CD4-positive, alpha-beta T cell treated with Interleukin-21 for 1 hour (primary cell): ENCODE measurements at regions not wholly inside any gene's neighbourhood (a gene's known extent, or its start where the extent isn't known, plus 50 kb on each side); places are given as distances from the start of the nearest gene placed in this dataset.

Experiments used
- DNase-seq: peaks from one replicate; pipeline ENCODE4 v3.0.0-alpha.2; 2020

GRCh38 chr17:72344613-72345012, 223.8 kb downstream of the SOX9 start:
- no peak for DNase-seq

- no peak for DNase-seq
Measured at GRCh38 chr17:72345088-72345487, 224.3 kb downstream of the SOX9 start.

- no peak for DNase-seq
Measured at GRCh38 chr17:72345536-72345935, 224.7 kb downstream of the SOX9 start.

DNA sequence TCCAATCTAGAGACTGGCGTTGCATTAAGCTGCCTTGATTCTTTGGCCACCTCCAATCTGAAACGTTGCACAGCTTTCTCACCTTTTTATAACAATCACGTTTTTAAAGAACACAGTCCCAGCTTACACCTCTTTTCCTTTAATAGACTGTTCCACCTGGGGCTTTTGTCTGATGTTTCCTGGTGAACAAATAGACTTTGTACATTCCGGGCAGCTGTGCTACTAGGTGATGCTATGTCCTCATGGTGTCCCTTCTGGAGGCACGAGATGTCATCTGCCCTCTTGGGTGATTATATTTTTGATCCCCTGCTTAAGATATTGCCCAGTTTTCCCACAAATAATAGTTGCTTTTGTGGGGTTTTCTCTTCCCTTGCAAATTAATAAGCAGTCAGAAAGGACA, 225.5 kb downstream of the SOX9 start:
- no peak for DNase-seq

GRCh38 chr17:72349011-72349410, 228.2 kb downstream of the SOX9 start:
- no peak for DNase-seq

DNA sequence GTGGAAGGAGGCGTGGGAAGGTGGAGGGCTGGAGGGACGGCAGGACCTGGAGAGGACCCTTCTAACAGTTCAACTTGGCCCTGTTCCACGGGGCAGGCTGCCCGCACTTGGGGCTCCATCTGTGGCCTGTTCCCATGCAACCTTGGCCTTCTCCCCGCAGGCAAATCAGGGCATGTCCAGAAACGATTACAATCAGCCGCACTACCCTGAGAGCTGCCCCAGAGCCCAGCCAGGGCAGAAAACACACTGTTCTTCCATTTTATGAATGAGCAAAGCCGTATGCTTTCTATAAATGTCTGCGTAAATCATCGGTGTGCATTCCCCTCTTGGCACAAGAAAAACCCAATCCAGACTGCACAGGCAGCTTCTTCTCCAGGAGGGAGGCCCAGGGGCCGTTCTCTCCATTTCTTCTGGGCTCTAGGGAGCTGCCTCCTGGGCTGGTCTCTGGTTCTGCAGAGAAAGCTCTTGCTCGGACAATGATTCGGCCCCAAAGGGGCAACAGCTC, 228.7 kb downstream of the SOX9 start:
- DNase-seq: no peak

- no peak for DNase-seq
Measured at GRCh38 chr17:72350073-72350472, 229.3 kb downstream of the SOX9 start.

DNA sequence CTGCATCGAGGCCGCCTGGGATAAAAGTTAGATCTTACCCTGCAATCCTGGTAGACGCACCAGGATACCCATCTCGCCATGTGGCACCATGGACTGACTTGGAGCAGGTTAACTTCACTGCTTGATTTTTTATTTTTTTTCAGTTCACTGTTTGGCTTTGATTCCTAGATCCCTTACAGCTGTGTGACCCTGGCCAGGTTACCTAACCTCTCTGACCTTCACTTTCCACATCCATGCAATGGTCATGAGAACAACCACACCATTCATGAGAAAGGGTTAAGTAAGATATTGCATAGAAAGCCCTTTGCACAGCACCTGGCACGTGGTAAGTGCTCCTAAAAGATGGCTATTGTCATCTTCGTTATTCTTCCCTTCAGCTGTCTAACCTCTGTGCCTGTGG, 230.5 kb downstream of the SOX9 start:
- no peak for DNase-seq

DNA sequence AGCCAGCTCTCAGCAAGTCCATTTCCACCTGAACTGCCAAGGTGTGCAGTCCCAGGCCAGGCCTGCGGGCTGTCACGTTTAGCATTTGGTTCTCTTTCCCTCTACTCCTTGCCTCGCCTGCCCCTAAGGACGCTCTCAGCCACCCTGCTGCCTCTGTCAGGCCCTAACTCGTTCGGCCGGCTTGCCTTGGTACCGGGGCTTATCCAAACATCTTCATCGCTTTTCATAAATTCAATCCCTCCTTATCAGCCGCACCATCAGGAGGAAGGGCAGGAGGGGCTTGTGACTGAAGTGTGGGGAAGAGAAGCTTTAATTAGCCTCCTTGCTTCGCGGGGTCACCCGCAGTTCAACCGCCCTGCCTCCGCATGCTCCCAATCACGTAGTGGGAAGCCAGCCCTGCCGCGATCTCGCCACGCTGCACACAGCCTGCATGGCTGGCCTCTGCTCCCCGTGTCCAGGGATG, 231.1 kb downstream of the SOX9 start:
- no peak for DNase-seq

- no peak for DNase-seq
Measured at GRCh38 chr17:72353502-72353901, 232.7 kb downstream of the SOX9 start.

DNA sequence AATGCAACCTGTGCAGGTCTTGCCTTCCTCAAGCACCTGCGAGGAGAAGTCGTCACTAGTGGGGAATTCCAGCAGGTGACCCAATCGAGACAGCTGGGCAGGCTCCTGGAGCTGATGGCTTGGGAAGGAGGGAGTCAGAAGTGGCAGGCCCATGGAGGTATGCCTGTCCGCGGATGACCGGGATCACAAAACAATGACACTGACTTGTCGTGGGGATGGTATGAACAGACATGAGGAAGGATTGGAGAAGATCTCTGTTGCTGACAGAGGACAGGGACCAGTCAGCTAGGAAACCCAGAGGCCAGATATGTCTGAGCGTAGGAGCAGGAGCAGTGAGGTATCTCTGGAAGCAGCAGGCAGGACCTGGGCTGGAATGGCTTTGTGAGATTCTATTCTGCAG, 233.3 kb downstream of the SOX9 start:
- no peak for DNase-seq

- DNase-seq: no peak
Measured at GRCh38 chr17:72357764-72358365, 237.0 kb downstream of the SOX9 start.

DNA sequence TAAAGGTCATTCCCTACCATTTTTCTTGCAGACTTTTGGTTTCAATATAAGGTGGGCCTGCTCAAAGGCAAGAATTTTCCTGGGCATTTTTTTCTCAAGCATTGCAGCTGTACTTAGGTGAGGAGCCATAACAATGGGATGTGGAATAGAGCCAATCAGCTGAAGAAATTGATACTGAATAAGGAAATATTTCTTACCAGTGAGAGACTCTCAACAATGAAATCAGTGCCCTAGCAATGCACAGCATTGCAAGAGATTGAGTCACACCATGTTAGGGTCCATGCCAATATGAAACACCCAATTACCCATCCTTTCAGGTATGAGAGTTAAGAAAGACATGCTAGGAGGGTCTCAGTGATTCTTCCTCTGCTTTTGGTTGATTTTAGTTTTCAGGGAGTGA, 237.6 kb downstream of the SOX9 start:
- no peak for DNase-seq

- no peak for DNase-seq
Measured at GRCh38 chr17:72359274-72359673, 238.5 kb downstream of the SOX9 start.

DNA sequence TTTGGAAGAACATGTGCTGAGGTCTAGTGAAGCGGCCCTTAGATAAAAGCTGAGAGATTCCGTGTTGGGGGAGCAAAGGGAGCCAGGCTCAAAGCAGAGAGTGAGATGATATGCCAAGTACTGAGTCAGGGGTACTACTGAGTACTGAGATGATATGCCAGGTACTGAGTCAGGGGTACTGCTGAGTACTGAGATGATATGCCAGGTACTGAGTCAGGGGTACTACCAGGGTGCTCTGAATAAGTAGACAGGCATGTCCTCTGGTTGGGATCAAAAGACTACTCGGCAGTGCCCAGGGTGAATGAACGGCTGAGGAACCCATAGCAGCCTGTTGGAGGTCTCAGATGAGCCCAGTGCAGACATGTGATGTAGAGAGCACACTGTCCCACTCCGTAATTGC, 239.0 kb downstream of the SOX9 start:
- no peak for DNase-seq

- DNase-seq: no peak
Measured at GRCh38 chr17:72360386-72360940, 239.6 kb downstream of the SOX9 start.

- DNase-seq: no peak
Measured at GRCh38 chr17:72361892-72362291, 241.1 kb downstream of the SOX9 start.

GRCh38 chr17:72362376-72363088, 241.7 kb downstream of the SOX9 start:
- no peak for DNase-seq

DNA sequence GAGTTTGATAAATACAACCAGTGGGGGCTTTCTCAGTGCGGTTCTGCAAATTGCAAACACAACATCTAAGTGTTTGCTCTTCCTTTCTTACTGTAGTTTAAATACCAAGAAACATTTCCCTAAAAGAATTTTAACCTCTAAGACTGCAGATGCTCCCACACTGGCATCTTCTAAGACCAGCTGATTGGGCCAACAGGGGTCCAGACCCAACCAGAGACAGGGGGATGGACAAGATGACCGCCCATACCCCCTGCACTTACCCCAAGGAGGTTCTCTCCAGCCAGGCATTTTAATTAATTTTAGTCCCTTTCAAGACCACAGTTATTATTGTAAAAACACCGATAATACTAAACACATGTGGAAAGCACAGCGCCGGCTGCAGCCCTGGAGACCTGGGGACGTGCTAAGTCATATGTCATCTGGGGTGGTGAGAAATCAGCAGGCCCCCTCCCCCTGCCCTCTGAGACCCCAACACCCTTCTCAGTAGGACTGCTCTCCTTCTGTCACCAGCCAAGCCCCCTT, 242.3 kb downstream of the SOX9 start:
- no peak for DNase-seq

- no peak for DNase-seq
Measured at GRCh38 chr17:72365857-72366414, 245.1 kb downstream of the SOX9 start.

DNA sequence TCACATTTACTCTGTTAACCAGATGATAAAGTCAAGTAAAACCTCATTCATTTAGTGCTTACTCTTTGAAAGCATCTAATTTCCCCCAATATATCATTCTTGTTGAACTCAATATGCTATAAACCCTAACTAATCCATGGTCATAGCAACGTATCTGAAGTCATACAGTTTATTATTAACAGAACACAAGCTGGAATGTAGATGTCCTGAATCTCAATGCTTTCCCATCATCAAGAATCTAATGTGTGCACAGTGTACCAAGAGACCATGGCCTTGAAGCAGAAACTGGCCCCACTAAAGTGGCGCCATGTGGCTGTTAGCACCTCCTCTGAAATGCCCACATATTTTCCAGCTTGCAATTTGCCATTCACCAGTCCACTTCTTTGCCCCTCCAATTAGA, 245.8 kb downstream of the SOX9 start:
- DNase-seq: no peak

DNA sequence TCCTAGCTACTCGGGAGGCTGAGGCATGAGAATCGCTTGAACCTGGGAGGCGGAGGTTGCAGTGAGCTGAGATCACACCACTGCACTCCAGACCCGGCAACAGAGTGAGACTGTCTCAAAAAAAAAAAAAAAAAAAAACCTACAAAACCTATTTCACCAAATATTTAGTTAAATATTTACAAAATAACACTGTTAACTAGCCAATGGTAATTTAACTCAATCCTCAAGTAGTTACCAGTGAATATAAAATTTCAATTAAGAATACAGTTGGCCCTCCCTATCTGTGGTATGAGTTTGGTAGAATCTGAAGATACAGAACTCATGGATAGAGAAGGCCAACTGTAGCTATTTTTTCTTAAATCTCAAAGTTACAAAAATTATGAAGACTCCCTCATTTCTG, 247.4 kb downstream of the SOX9 start:
- no peak for DNase-seq

- DNase-seq: no peak
Measured at GRCh38 chr17:72369366-72369765, 248.5 kb downstream of the SOX9 start.

DNA sequence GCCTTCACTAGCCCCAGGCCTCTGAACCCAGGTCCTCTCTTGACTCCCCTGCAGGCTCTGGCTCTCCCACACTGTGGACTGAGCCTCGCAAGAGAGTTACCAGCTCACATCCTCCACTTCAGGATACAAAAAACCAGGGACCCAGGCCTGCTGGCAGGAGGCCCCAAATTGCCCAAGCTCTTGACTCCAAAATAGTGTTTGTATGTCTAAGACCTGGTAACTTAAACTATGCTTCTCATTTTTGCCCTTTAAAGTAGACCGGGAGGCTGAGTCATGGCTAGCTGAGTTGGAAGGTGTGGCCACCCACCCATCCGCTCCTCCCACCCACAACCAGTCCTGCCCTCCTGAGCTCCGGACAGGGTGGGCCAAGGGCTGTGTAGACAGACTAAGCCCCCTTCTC, 250.0 kb downstream of the SOX9 start:
- DNase-seq: no peak
